HL-60/S4 treated with retinoic acid at 250 ng/mL for 4 days and 3 days (cell line): ENCODE measurements at regions not wholly inside any gene's neighbourhood (a gene's known extent, or its start where the extent isn't known, plus 50 kb on each side); places are given as distances from the start of the nearest gene placed in this dataset.

Experiments used
- in situ Hi-C: fragments of 300-500 bp; cut with MboI; formaldehyde crosslinking; loops from 2 replicates; pipeline ENCODE4 v1.7.0; 2022; ENCODE audit warnings: low sequenced_read_pairs

- in situ Hi-C loops: no loop called here
Observed at GRCh38 chr6:40340957-40341356, 246.2 kb downstream of the LRFN2 start.

GRCh38 chr6:40340196-40340595, 247.0 kb downstream of the LRFN2 start:
- in situ Hi-C loops: no loop called here

- in situ Hi-C loops: no loop called here
Observed at GRCh38 chr6:40338306-40338705, 248.9 kb downstream of the LRFN2 start.

GRCh38 chr6:40336940-40337760, 250.0 kb downstream of the LRFN2 start:
- in situ Hi-C loops: no loop called here

GRCh38 chr6:40336296-40336695, 250.9 kb downstream of the LRFN2 start:
- in situ Hi-C loops: no loop called here

- in situ Hi-C loops: no loop called here
Observed at GRCh38 chr6:40334496-40335270, 252.5 kb downstream of the LRFN2 start.

GRCh38 chr6:40331545-40331944, 255.6 kb downstream of the LRFN2 start:
- in situ Hi-C loops: no loop called here

- in situ Hi-C loops: no loop called here
Observed at GRCh38 chr6:40330301-40330721, 256.9 kb downstream of the LRFN2 start.

GRCh38 chr6:40328986-40329545, 258.1 kb downstream of the LRFN2 start:
- in situ Hi-C loops: no loop called here

GRCh38 chr6:40328386-40328985, 258.7 kb downstream of the LRFN2 start:
- in situ Hi-C loops: no loop called here

- in situ Hi-C loops: no loop called here
Observed at GRCh38 chr6:40326714-40327421, 260.3 kb downstream of the LRFN2 start.

- in situ Hi-C loops: no loop called here
Observed at GRCh38 chr6:40325791-40326190, 261.4 kb downstream of the LRFN2 start.

GRCh38 chr6:40325041-40325440, 262.1 kb downstream of the LRFN2 start:
- in situ Hi-C loops: no loop called here

- in situ Hi-C loops: loop anchor here (25.0 kb wide), 1 partner anchor 962 kb away; no protein-coding TSS in a partner anchor
Observed at GRCh38 chr6:40323881-40324634, 263.1 kb downstream of the LRFN2 start.

GRCh38 chr6:40322336-40322735, 264.8 kb downstream of the LRFN2 start:
- in situ Hi-C loops: loop anchor here (25.0 kb wide), 1 partner anchor 960 kb away; no protein-coding TSS in a partner anchor

- in situ Hi-C loops: loop anchor here (25.0 kb wide), 1 partner anchor 959 kb away; no protein-coding TSS in a partner anchor
Observed at GRCh38 chr6:40321616-40322015, 265.5 kb downstream of the LRFN2 start.

GRCh38 chr6:40320947-40321346, 266.2 kb downstream of the LRFN2 start:
- in situ Hi-C loops: loop anchor here (25.0 kb wide), 1 partner anchor 959 kb away; no protein-coding TSS in a partner anchor

- in situ Hi-C loops: loop anchor here (25.0 kb wide), 1 partner anchor 958 kb away; no protein-coding TSS in a partner anchor
Observed at GRCh38 chr6:40320441-40320840, 266.7 kb downstream of the LRFN2 start.

GRCh38 chr6:40319124-40319523, 268.0 kb downstream of the LRFN2 start:
- in situ Hi-C loops: loop anchor here (25.0 kb wide), 1 partner anchor 957 kb away; no protein-coding TSS in a partner anchor
